ENCODE measurements at regions not wholly inside any gene's neighbourhood (a gene's known extent, or its start where the extent isn't known, plus 50 kb on each side); places are given as distances from the start of the nearest gene placed in this dataset.
"Not testable (repeated sequence)": the region's sequence is repeated elsewhere in the genome, so short reads cannot be mapped to it uniquely, and the experiment has no call there.

DNA sequence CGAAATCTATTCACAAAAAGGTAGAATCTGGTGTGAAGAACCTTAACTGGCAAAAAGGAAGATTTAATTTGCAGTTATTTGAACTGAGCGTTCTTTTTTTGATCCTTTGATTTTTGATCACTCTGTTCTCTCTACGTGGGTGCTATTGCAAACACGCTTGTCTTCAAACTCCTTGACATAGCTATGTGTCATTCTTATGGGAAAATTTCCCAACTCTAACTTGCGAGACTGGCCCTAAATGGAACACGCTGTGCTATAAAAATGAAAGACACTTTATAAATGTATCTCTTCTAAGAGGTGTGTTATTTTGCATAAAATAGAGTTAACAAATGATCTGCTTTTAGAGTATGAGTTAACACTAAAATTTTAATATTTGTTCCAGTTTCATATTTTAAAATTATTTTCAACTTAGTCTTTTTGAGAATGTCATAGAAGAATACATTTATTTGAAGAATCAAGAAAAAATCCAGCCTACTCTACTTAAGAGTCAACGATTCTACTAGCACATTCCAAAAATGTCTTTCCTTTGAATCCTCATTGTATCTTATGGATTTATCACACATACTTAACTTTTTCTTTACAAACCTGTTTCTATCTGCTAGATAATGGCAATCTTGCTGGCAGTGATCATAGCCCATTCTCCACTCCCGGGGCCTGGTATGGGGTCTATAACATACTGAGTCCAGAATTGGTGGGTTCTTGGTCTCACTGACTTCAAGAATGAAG, 610.0 kb upstream of the TBL1XR1 start:
- H3K27ac Mint-ChIP-seq (ENCODE audit: low read depth, unreplicated experiment): peak overlapping the region; percentile 90
- peak; percentile 82 for DNase-seq (ENCODE audit: unreplicated experiment)
- H3K36me3 Mint-ChIP-seq (ENCODE audit: insufficient read depth, unreplicated experiment): peaks cover 16% of the 10 kb centered on the region
- TSS peak; percentile 72 for BruUV-seq (replicated peaks)
- intact Hi-C loops (cut with micrococcal nuclease): no loop called here
- peaks cover 47% of the 10 kb centered on the region for H3K4me1 Mint-ChIP-seq (ENCODE audit: insufficient read depth, unreplicated experiment)
- no peaks in the 10 kb centered on the region for H3K27me3 Mint-ChIP-seq (ENCODE audit: insufficient read depth, unreplicated experiment)
- peaks cover 5% of the 10 kb centered on the region for H3K9me3 Mint-ChIP-seq (ENCODE audit: unreplicated experiment)
- ChIA-PET POLR2A (interaction anchor here (0.5 to 2.1 kb wide), 10 partner anchors 9 to 526 kb away, joined by 3 to 14 read pairs (median 4); no protein-coding TSS in a partner anchor), CTCF (interaction anchor here (0.6 to 1.1 kb wide), 6 partner anchors 24 to 613 kb away, joined by 3 to 6 read pairs (median 3); no protein-coding TSS in a partner anchor)
- TF ChIP-seq, protein P1, sequence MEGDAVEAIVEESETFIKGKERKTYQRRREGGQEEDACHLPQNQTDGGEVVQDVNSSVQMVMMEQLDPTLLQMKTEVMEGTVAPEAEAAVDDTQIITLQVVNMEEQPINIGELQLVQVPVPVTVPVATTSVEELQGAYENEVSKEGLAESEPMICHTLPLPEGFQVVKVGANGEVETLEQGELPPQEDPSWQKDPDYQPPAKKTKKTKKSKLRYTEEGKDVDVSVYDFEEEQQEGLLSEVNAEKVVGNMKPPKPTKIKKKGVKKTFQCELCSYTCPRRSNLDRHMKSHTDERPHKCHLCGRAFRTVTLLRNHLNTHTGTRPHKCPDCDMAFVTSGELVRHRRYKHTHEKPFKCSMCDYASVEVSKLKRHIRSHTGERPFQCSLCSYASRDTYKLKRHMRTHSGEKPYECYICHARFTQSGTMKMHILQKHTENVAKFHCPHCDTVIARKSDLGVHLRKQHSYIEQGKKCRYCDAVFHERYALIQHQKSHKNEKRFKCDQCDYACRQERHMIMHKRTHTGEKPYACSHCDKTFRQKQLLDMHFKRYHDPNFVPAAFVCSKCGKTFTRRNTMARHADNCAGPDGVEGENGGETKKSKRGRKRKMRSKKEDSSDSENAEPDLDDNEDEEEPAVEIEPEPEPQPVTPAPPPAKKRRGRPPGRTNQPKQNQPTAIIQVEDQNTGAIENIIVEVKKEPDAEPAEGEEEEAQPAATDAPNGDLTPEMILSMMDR (IDR thresholded peaks at IDR 0.05; ENCODE audit: unreplicated experiment): no peak
- peak overlapping the region; percentile 29 for H3K4me3 Mint-ChIP-seq (ENCODE audit: unreplicated experiment)

DNA sequence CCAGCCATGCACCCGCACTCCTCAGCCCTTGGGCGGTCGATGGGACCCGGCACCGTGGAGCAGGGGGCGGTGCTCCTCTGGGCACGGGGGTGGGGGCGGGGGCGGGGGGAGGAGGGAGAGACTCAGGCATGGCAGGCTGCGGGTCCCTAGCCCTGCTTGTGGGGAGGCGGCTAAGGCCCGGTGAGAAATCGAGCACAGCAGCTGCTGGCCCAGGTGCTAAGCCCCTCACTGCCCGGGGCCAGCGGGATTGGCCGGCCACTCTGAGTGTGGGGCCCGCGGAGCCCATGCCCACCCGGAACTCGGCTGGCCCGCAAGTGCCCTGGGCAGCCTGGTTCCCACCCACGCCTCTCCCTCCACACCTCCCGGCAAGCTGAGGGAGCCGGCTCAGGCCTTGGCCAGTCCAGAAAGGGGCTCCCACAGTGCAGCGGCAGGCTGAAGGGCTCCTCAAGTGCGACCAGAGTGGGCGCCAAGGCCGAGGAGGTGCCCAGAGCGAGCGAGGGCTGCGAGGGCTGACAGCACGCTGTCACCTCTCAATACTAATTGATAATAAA, 611.7 kb upstream of the TBL1XR1 start:
- H3K4me3 Mint-ChIP-seq (ENCODE audit: unreplicated experiment); BruUV-seq (replicated peaks); H3K9me3 Mint-ChIP-seq (ENCODE audit: unreplicated experiment); DNase-seq (ENCODE audit: unreplicated experiment); H3K27me3 Mint-ChIP-seq (ENCODE audit: insufficient read depth, unreplicated experiment); H3K27ac Mint-ChIP-seq (ENCODE audit: low read depth, unreplicated experiment); intact Hi-C loops (cut with micrococcal nuclease): not testable (repeated sequence)
- peaks cover 16% of the 10 kb centered on the region for H3K36me3 Mint-ChIP-seq (ENCODE audit: insufficient read depth, unreplicated experiment)
- H3K4me1 Mint-ChIP-seq (ENCODE audit: insufficient read depth, unreplicated experiment): peaks cover 51% of the 10 kb centered on the region
- POLR2A ChIA-PET: interaction anchor here (0.6 to 1.7 kb wide), 7 partner anchors 18 to 510 kb away, joined by 3 to 8 read pairs (median 4); no protein-coding TSS in a partner anchor
- CTCF ChIA-PET: interaction anchor here (0.8 to 1.2 kb wide), 3 partner anchors 16 to 56 kb away, joined by 3 to 4 read pairs (median 3); no protein-coding TSS in a partner anchor

DNA sequence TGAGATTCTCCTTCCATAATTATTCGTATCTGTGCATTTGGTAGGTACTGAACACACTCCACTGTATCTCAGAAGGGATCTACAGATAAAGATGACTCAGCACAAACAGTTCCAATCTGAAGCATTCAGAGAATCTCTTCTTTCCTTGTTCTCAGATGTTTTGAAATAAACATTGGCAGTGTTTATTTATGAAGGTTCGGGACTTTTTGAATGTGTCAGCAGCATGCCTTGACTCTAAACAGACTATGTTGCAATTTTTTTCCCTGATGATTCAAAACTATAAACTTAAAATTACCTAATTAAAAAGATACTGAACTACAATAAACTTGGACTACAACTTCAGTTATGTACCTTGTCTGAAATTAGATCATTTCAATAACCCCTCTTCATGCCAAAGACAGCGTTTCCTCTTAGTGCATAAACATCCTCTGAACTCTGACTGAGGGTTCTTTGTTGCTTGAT, 612.9 kb upstream of the TBL1XR1 start:
- Mint-ChIP-seq H3K4me3 (ENCODE audit: unreplicated experiment) (peak overlapping the region; percentile 28), H3K4me1 (ENCODE audit: insufficient read depth, unreplicated experiment) (peaks cover 43% of the 10 kb centered on the region), H3K27me3 (ENCODE audit: insufficient read depth, unreplicated experiment) (no peaks in the 10 kb centered on the region), H3K9me3 (ENCODE audit: unreplicated experiment) (no peaks in the 10 kb centered on the region), H3K27ac (ENCODE audit: low read depth, unreplicated experiment) (peak overlapping the region; percentile 88), H3K36me3 (ENCODE audit: insufficient read depth, unreplicated experiment) (peaks cover 6% of the 10 kb centered on the region)
- intact Hi-C loops (cut with micrococcal nuclease): loop anchor here (5.0 to 10.0 kb wide), 3 partner anchors 215 to 758 kb away; no protein-coding TSS in a partner anchor
- no TSS peak for BruUV-seq (replicated peaks)
- ChIA-PET CTCF (interaction anchor here (0.7 to 1.3 kb wide), 3 partner anchors 8 to 579 kb away, joined by 3 to 4 read pairs (median 3); no protein-coding TSS in a partner anchor), POLR2A (interaction anchor here (0.6 to 3.4 kb wide), 14 partner anchors 9 to 514 kb away, joined by 3 to 21 read pairs (median 4); no protein-coding TSS in a partner anchor)
- DNase-seq (ENCODE audit: unreplicated experiment): peak; percentile 91
- TF ChIP-seq, protein P1 (IDR thresholded peaks at IDR 0.05; ENCODE audit: unreplicated experiment): no peak

- ChIA-PET POLR2A (interaction anchor here (0.7 to 3.4 kb wide), 13 partner anchors 8 to 513 kb away, joined by 3 to 21 read pairs (median 4); no protein-coding TSS in a partner anchor), CTCF (interaction anchor here (0.7 to 1.3 kb wide), 4 partner anchors 9 to 196 kb away, joined by 3 to 4 read pairs (median 3); no protein-coding TSS in a partner anchor)
- Mint-ChIP-seq H3K4me1 (ENCODE audit: insufficient read depth, unreplicated experiment) (peaks cover 49% of the 10 kb centered on the region), H3K27ac (ENCODE audit: low read depth, unreplicated experiment) (peak overlapping the region; percentile 88), H3K36me3 (ENCODE audit: insufficient read depth, unreplicated experiment) (peaks cover 6% of the 10 kb centered on the region), H3K27me3 (ENCODE audit: insufficient read depth, unreplicated experiment) (no peaks in the 10 kb centered on the region), H3K4me3 (ENCODE audit: unreplicated experiment) (no peak overlapping the region), H3K9me3 (ENCODE audit: unreplicated experiment) (no peaks in the 10 kb centered on the region)
- BruUV-seq (replicated peaks): no TSS peak
- no peak for DNase-seq (ENCODE audit: unreplicated experiment)
- TF ChIP-seq, protein P1 (IDR thresholded peaks at IDR 0.05; ENCODE audit: unreplicated experiment): no peak
- intact Hi-C loops (cut with micrococcal nuclease): loop anchor here (5.0 to 10.0 kb wide), 3 partner anchors 216 to 759 kb away; no protein-coding TSS in a partner anchor
Measured at GRCh38 chr3:177811112-177811511, 613.8 kb upstream of the TBL1XR1 start.
